GM12865 (cell line): ENCODE measurements at regions not wholly inside any gene's neighbourhood (a gene's known extent, or its start where the extent isn't known, plus 50 kb on each side); places are given as distances from the start of the nearest gene placed in this dataset.

ENCODE experiments used
- DNase-seq: peaks from one replicate; pipeline ENCODE4 v3.0.0; 2010; ENCODE audit warnings: low read depth
- H3K4me3 ChIP-seq: 2 replicates; pipeline ENCODE4 v1.5.1; 2011; ENCODE audit warnings: mild to moderate bottlenecking, low read depth, low read length, control low read depth
- TF ChIP-seq, protein P1 (sequence below): IDR thresholded peaks from 2 replicates; pipeline ENCODE4 v1.5.1; 2011; ENCODE audit warnings: low read length, control low read depth, low read depth, inconsistent platforms; ENCODE audit not compliant: insufficient read depth; ENCODE audit errors: missing control alignments

DNA sequence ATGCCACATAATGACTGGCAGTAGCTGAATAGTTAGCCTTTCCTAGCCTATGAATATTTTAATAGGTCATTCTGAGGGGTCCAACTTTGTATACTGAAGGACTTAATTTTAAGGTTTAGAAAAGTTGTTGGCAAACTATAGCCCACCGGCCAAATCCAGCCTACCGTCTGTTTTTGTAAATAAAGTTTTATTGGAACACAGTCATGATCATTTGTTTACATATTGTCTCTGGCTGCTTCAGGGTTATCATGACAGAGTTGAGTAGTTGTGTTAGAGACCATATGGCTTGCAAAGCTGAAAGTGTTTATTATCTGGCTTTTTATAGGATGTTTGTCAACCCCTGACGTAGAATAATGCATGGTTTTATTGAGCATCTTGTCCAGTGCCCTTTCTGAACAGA is 73.4 kb downstream of the NTMT2 start:
- DNase-seq = no peak
- H3K4me3 ChIP-seq = no peak overlapping the region
- TF ChIP-seq, protein P1, sequence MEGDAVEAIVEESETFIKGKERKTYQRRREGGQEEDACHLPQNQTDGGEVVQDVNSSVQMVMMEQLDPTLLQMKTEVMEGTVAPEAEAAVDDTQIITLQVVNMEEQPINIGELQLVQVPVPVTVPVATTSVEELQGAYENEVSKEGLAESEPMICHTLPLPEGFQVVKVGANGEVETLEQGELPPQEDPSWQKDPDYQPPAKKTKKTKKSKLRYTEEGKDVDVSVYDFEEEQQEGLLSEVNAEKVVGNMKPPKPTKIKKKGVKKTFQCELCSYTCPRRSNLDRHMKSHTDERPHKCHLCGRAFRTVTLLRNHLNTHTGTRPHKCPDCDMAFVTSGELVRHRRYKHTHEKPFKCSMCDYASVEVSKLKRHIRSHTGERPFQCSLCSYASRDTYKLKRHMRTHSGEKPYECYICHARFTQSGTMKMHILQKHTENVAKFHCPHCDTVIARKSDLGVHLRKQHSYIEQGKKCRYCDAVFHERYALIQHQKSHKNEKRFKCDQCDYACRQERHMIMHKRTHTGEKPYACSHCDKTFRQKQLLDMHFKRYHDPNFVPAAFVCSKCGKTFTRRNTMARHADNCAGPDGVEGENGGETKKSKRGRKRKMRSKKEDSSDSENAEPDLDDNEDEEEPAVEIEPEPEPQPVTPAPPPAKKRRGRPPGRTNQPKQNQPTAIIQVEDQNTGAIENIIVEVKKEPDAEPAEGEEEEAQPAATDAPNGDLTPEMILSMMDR = no peak

DNA sequence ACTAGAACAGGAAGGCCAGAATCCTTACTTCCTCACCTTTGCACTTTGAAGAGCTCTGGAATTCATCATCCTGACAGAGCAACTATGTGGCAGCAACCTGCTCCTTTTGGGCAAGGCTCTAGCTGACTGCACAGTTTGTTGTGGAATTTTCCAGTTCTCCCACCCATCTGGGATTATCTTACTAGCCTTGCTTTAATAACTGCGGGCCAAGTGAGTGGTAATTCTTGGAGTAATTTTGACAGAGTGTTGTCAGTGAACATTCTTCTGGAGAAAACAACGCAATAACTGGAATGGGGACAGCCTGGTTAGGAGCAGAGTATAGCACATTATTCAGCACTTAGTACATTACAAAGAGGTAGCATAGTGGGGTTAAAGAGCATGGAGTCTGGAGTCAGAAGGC is 75.3 kb downstream of the NTMT2 start:
- DNase-seq = no peak
- TF ChIP-seq, protein P1 = no peak
- no peak overlapping the region for H3K4me3 ChIP-seq

DNA sequence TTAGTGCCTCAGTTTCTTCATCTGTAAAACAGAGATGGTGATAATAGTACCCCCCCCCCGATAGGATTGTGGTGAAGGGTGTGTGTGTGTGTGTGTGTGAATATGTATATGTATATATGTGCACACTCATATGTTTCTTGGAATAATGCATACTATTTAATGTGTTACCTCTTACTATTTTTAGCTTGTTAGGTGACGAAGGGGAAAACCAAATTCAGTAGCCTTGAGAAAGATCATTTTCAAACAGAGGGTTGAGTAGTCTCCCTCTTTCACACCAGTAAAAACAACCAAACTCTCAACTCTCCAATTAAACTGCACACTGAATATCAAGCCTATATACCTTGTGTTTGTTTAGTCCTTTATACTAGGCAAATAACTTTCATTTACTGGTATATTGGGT is 75.7 kb downstream of the NTMT2 start:
- no peak overlapping the region for H3K4me3 ChIP-seq
- no peak for DNase-seq
- TF ChIP-seq, protein P1 = no peak

DNA sequence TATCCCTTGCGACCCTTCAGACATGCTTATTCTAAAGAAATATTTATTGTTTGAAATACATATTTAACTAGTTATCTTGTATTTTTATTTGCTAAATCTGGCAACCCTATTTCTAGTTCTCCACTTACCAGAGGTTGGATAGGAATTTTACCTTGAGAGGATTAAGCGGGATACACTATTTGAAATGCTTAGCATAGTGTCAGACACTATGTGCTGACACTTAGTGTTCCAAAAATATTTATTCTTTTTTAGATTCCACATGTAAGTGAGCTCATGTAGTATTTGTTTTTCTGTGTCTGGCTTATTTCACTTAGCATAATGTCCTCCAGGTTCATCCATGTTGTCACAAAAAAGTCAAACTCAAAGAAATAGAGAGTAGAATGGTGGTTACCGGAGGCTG is 78.7 kb downstream of the NTMT2 start:
- no peak overlapping the region for H3K4me3 ChIP-seq
- no peak for DNase-seq
- TF ChIP-seq, protein P1 = no peak

DNA sequence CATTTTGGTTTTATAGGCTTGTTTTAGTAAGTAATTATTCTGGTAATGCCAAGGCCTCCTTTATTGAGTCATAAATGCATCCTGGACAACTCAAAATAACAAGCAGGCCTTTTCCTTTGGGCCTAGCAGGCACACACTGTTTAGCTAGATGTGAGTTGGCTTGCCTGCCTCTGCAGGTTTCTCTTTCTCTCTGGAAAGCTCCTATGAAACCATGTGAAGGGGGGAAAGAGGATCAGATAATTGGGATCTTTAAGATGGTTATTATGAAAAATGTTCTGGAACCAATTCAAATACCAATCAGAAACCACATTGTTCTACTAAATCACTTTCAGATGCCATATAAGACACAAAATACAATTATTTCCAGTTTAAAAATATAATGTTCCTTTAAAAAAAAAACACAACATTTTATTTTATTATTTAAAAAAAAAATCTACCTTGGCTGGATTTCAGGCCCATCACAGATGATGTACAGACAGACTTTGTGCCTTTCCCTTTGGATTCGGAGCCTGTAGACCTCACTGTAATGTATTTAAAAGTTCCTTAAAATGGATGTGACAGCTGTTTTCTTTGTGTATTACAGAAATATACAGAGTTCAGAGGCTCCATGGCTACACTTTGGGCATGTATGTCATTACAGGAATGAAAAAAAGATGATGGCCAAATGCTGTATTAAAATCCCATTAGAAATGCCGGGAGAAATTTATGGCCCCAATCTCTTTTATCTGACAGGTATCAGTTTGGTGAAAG is 80.2 kb downstream of the NTMT2 start:
- no peak overlapping the region for H3K4me3 ChIP-seq
- no peak for DNase-seq
- TF ChIP-seq, protein P1 = no peak

DNA sequence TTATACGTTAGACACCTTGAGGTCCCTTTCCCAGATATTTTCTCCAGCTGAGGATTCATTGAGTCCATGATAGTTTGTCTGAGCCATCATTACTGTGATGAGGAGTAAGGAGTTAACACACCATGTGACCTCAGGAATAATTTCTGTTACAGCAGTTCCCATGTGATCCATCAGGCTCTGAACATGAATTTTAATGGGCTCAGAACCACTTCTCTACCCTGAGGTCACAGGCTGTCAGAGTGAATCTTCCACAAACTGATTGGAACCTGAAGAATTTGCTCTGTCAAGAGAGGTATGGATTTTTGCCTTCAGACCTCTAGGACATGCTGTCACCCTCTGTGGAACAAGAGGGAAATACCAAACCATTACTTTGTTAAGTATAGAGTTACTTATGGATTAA is 81.0 kb downstream of the NTMT2 start:
- TF ChIP-seq, protein P1 = no peak
- no peak overlapping the region for H3K4me3 ChIP-seq
- no peak for DNase-seq

DNA sequence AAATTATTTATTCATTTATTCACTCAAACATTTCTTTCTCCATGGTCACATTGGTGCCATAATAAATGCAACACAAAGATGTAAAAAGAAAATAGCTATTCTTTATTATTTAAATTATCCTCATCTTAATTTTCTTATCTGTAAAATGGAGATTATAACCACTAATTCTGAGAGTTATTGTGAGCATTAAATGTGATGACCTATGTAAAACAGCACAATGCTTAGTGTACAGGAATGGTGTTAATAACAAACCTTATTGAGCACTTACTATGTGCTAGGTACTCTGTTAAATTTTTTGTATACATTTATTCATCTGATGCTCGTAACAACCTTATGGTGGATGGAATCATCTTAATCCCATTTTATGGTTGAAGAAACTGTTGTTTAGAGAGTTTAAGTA is 84.6 kb downstream of the NTMT2 start:
- TF ChIP-seq, protein P1 = no peak
- DNase-seq = no peak
- H3K4me3 ChIP-seq = no peak overlapping the region
